Amniotic epithelial cell (primary cell): ENCODE measurements at regions not wholly inside any gene's neighbourhood (a gene's known extent, or its start where the extent isn't known, plus 50 kb on each side); places are given as distances from the start of the nearest gene placed in this dataset.
"Not testable (repeated sequence)": the region's sequence is repeated elsewhere in the genome, so short reads cannot be mapped to it uniquely, and the experiment has no call there.

Experiments used
- DNase-seq: peaks from one replicate; pipeline ENCODE4 v3.0.0-alpha.2; 2010; ENCODE audit warnings: low read depth

DNA sequence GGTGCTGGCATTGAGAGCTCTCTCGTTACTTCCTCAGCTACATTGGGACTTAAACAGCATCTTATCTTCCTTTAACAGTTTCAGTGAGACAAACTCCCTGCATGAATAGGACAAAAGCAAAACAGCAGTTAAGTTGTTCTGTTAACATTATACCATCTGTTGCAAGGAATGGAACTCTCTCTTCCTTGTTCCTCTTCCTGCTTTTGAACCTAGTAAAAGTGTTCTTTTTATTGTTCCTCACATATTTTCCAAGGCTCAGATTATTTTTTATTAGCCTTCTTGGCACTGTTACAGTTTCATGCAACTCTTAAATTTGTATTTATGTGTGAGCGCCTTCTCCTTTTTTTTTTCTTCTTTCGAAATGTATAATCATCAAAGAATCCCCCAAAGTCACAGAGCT, 202.6 kb upstream of the UFM1 start:
- DNase-seq = no peak

DNA sequence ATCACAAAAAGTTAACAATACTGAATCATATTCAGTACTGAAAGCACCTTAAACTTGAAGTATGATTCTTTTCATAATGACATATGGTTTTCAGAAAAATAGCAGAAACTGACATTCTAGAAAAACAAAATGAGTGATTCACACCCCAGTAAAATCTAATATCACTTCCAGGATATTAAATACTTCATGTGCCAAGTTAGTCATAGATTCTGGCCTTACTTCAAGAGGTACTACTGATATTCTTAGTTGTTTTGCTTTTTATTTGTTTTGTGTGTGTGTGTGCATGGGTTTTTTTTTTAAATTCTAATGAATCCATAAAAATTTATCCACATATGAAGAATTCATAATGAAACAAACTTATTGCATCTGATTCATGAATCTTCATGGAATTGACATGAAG, 207.9 kb upstream of the UFM1 start:
- DNase-seq = no peak

DNA sequence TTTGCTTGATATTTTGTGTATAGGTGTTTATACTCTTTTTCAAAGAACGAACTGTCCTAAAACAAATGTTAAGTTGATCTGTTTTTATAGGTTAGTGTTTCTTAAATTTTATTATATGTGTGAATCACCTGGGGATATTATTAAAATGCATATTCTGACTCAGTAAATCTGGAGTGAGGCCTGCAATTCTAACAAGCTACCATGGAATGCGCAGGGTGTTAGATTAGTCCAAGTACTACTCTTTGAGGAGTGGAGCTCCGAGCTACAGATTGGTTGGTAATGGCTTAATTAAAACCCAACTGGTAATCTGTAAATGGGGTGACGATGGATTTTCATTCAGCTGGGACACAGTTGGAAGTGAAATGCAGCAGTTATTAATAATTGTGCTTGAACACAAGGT, 214.1 kb upstream of the UFM1 start:
- no peak for DNase-seq

DNA sequence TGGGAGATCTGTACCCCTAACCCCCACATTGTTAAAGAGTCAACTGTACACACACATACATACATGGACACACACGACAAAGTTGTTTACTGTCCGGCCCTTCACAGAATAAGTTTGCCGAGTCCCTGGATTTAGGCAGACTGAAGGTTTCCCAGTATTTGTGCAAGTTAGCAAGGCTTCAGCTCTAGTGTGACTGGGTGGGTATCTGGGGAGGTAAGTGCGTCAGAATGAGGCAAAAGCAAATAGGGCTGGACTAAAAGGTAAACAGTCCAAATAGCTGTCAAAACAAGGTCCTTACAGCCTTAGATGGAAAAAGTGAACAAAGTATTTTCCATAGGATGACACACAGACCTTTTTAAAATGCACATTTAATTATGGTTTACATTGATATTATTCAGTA, 228.4 kb upstream of the UFM1 start:
- no peak for DNase-seq

DNA sequence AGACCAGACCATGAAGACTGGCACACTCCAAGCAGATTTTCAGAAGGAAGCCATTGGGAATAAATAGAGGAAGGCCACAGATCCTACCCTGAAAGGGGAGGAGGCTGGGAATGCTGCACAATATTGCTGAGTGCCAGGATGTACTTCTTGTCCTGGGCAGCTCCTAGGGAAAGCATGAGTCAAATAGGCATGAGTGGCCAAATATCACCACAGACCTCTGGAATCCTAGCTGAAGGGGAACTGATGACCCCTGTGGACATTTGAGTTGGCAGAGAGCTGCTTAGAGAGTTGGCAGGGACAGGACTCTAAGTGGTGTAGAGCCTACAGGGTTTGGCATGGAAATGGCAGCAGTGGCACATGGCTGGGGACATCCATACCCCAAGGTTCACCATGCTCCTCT, 234.3 kb upstream of the TRPC4 start:
- DNase-seq = no peak

DNA sequence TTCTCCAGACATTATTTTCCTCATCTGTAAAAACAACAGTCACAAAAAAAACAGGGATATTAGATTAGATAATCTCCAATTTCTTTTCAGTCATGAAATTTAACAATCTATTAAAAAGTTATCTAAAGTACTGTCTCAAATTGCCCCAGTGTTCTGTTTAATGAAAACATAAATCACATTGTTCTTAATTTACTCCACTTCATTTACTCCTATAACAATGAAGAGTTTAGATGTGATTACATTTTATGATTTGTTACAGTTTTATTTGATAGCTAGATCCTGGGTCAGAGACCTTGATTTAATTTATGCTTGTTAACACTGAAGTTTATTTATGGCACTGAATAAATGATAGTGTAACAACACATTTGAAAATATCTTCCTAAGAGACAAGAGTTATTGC, 230.2 kb upstream of the TRPC4 start:
- DNase-seq = no peak

DNA sequence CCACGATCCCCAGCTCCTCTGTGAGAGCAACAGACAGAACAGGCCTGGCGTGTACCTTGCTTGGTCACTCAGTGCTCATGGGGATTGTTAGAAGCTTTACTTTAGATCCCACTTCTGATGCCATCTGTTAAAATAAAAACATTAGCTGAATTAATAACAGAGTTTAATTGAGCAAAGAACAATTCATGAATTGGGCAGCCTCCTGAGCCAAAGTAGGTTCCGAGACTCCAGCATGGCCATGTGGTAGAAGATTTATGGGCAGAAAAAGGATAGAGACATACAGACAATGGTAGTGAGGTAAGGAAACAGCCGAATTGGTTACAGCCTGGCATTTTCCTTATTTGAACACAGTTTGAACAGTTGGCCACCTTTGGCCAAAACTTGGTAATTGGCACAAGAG, 223.9 kb upstream of the TRPC4 start:
- no peak for DNase-seq

DNA sequence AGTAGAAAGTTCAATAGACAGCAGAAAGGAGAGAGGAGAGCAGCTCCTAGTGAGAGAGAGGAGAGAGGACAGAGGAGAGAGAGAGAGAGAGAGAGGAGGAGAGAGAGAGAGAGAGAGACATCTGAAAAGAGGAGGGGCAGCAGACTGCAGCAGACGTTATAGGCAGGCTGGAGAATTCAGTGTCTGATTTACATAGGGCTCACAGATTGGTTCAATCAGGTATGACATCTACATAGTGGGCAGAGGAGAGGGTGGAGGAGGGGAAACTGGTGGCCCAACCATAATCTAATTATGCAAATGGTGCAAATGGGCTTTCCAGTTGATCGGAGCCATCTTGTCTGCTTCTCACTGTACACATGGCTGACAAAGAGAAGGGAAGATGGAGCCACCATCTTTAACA, 221.3 kb upstream of the TRPC4 start:
- no peak for DNase-seq

DNA sequence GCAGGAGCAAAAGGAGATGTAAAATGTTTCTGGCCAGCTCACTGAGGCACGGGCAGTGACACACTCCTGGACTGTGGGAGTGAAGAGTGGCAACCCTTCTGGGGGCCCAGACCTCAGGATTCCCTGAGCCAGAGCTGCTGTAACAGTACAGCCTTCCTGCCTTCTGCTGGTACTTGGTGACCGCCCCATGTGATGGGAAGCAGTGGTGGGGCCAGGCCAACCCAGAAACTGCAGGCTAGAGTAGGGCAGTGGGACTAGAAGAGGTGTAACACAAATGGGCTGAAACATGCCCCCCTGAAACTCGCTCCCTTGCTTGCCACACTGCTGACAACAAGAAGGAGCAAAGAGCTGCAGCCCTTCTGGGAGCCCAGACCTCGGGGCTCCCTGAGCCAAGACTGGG, 217.1 kb upstream of the TRPC4 start:
- DNase-seq = no peak

DNA sequence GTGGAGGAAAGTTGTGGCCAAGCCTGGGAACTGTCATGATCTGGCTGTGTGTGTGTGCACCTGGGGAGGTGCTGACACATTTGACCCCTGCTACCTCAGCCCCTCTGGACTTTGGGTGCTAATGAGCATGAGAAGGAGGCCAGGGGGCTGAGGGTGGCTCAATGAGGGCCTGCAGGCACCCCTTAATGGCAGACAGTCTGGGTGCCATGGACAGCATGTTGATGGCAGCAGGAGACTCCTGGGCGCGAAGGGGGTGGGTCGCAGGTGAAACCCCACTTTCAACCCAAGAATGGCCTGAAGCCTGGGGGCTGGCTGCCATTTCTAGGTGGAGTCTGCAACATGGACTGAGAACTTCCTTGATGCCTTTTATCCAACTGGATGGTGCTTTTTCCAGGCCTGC, 216.4 kb upstream of the TRPC4 start:
- no peak for DNase-seq

DNA sequence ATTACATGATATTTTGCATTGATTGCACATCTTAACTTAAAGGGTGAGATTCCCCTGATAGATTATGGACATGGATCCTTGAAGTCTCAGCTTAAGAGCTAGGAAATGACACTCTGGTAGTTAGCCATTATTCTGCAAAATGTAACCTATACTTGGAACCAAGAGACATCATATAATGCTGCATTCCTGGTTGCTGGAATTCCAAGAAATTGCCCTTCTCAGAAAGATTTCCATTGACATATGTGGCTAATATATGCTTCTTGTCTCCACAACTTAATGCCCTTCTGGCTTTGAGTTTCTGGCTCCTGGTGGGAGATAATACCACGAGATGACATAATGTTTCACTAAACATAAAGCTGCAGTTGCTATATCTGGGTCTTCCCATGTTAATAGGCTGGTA, 204.4 kb upstream of the TRPC4 start:
- DNase-seq = no peak

DNA sequence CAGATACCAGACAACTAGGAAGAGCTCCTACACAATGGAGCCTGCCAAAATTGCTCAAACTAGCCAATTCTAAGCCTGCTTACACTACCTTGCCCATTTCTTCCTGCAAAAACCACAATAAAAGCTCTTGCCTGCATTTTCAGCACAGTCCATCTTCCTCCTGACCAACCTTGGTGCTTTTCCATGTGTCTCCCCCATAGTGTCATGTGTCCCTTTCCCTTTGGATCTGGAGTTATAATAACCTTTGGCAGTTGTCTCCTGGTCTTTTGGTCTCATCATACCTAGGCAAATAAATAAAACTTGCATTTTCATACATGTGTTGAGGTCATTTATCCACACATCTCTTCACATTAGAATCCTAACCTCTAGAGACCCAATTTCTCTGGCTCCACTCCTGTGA, 203.1 kb upstream of the TRPC4 start:
- DNase-seq = no peak

DNA sequence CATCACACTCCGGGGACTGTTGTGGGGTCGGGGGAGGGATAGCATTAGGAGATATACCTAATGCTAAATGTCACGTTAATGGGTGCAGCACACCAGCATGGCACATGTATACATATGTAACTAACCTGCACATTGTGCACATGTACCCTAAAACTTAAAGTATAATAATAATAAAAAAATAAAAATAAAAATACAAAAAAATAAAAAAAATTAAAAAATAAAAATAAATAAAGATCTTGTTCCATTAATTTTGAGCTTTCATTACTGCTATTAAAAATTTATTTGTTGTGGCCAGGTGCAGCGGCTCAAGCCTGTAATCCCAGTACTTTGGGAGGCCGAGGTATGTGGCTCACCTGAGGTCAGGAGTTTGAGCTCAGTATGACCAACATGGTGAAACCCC, 201.8 kb upstream of the TRPC4 start:
- not testable (repeated sequence) for DNase-seq

DNA sequence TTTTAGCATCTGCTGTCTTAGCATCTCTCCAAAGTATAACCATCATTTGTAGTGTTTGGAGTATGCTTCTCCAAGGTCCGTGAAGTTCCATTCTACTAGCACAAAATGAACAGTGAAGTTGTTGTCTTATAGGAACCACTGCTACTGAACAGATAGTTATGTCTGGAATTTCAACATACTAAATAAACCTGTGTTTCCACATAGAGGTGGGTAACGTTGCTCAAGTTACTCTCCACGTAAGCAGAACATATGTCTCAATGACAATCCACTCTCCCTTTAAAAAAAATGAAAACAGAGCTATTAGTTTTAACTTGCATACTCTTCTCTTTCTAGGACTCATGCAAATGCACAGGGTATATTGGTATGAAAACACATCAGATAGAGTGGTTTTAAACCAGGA, 184.3 kb upstream of the TRPC4 start:
- no peak for DNase-seq

DNA sequence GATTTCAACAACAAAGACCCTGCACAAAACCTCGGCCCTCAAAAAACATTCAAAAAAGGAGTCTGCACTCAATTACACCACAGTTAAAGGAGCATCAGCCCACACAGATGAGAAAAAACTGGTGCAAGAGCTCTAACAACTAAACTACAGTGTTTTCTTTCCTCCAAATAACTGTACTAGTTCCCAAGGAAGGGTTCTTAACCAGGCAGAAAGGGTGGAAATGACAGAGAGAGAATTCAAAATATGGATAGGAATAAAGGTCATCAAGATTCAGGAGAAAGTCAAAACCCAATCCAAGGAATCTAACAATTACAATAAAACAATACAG, 176.4 kb upstream of the TRPC4 start:
- no peak for DNase-seq

DNA sequence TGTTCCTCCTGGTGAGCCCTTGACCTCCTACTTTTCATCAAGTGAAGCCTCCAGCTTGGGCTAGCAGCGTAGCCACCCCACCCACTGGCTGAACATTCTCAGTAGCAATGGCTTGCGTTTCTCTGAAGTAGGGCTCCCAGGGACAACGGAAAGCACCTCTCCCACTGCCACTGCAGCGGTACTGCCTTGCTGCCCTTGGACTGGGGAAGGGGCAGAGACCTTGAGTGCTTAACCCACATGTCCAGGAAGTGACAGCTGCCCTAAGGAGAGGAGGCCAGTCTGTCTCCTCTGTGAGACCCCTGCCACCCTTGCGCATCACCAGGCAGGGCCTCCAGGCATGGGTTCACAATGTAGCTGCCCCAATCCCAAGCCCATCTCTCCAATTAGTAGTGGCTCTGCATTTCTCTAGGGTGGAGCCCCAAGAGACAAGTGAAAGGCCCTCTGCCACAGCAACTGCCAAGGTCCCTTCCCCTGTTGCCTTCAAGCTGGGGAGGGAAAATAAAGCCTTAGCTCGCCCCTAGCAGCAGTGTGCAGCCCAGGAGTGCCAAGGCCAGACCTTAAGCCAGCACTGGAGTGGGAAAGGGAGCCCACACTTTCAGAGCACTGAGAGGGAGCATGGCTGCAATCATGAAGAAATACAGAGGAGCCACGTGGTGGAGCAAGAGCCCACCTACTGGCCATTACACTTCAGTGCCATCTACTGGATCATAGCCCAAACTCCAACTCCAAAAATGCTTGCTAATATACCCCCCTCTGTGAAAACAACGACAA, 175.9 kb upstream of the TRPC4 start:
- DNase-seq = peak; percentile 46

DNA sequence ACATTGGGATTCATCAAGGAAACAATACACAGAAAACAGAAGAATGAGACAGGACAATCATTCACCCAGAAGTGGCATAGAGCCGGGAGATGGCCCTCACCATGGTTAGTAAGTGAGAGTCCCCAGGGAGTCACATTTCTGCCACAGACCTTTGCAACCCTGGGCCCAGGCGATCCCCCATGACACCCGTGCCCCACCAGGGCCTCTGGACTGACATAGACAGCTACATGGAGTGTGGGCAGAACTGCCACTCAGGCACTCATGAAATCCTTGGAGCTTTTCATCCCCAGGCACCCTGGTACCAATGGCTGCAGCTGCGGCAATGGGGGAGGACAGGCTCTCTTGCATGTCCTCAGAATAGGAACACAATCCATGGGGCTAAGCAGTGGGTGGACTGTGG, 174.5 kb upstream of the TRPC4 start:
- no peak for DNase-seq

DNA sequence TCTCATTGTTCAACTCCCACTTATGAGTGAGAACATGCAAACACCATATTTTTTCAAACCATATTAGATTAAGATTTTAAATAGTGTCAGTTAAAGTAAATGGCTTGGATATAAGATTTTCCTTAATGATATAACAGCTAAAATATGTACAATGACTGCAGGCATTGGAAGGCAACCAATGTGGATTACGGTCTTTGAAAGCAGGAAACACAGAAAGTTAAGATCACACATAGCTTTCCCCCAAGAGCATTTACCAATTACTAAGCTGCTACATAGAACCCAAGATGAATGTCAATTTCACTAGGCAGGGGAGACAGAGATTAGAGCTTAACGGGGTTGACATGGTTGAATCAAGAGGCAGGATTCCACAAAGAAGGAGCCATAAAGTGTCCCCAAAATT, 173.2 kb upstream of the TRPC4 start:
- no peak for DNase-seq

DNA sequence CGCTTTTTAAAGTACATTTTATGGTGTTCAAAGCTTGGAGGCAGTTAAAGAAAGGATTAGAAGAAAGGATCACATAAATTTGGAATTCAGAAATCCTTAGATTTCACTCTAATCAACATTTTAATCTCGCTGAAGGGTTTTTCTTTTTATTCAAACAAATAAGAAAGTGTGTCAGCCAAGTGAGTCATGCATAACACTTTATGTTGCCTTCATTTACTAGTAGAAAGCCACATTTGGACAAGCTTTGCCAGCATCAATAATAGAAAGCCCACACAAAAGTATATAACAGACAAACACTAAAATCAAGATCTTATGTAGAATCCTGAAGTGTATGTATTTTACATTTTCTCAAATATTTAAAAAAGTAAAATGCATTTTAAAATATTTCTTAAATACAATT, 154.9 kb upstream of the TRPC4 start:
- no peak for DNase-seq

DNA sequence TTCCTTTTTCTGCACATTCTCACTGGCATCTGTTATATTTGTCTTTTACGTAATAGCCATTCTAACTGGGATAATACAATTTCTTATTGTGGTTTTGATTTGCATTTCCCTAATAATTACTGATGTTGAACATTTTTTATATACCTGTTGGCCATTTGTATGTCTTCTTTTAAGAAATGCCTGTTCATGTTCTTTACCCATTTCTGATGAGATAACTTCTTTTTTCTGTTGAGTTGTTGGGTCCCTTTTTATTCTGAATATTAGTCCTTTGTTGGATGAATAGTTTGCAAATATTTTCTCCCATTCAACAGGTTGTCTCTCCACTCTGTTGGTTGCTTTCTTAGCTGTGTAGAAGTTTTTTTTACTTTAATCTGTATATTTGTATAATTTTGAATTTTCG, 147.7 kb upstream of the TRPC4 start:
- no peak for DNase-seq

DNA sequence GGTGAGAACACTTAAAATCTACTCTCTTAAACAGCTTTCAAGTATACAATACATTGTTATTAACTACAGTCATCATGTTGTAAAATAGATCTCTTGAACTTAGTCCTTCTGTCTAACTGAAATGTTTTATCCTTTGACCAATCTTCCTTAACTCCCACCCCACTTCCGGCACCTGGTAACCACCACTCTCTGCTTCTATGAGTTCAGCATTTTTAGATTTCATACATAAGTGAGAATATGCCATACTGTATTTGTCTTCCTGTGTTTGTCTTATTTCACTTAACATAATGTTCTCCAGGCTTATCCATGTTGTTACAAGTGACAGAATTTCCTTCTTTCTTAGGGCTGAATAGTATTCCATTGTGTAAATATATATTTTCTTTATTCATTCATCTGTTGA, 144.1 kb upstream of the TRPC4 start:
- DNase-seq = no peak

DNA sequence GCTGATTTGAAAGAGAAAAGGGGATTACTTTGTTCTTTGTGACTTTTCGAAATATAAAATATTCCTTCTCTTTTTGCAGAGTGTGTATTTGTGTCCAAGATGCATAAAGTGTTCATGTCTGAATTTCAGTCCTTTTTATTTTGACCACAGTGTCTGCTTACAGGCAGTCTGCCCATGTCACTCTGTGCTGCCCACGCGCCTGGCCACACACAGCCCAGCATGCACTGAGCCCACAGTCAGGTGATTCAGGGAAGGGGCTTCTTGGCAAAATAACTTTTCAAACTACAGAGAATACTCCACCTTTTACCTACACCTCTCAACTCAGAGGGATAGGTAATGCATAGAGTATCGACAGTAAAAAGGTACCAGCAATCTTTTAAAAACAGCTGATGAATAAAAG, 142.5 kb upstream of the TRPC4 start:
- DNase-seq = no peak

DNA sequence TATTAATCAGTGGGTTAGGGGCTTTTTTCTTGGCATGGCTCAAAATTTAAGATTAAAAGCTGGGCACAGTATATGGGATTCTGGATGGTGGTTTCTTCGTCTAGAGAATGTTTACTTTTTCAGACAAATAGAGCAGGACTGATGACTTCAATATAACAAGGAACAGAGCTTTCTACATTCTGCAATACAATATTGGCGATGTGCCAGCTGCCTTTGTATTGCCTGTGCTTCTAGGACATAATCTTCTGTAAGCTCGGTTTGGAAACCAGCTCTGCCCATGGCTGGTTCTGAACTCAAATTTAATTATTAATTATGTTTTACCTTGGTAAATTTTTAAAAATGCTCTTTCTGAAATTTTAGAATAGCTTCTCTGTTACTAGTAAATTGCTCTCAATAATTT, 139.1 kb upstream of the TRPC4 start:
- peak; percentile 3 for DNase-seq

DNA sequence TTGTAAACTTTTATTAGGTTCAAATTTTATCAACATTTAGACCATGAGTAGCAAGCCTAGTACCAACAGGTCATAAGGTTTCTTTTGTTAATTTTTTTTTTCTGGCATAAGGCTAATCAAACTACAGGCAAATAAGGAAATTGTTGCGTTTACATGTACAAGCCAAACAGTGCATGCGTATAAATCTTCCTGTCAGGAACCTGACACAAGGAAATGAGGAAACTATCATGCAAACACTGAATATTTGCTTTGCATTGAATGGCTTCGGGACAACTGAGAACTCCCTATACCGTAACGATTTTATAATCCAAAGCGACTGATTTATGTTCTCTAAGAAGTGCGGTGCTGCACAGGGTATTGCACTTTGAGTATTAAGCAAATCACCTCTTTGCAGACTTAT, 133.0 kb upstream of the TRPC4 start:
- DNase-seq = no peak

DNA sequence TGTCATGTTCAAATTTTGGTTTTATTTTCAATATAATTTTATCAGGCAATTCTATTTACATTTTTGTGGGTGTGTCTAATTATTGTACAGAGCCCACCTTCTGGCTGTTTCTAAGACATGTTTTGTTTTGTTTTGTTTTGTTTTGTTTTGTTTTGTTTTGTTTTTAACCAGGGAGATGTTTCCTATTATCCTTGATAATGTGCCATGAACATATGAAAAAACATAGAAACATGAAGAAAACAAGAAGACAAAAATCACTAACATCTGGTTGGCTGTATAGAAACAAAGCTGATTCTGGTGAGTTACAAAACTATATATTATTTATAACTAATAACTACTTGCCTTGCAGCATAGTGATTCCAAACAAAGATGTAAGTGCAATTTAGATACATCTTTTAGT, 128.1 kb upstream of the TRPC4 start:
- DNase-seq = no peak
